Large intestine (tissue), 3 donors: ENCODE measurements at regions not wholly inside any gene's neighbourhood (a gene's known extent, or its start where the extent isn't known, plus 50 kb on each side); places are given as distances from the start of the nearest gene placed in this dataset.

ENCODE experiments used
- DNase-seq, 2 donors: peaks; one replicate each; pipeline versions ENCODE4 v3.0.0 to v3.0.0-alpha.2; 2013
- H3K27ac ChIP-seq: one replicate; pipeline ENCODE4 v1.5.1; 2013; ENCODE audit warnings: low read length
- H3K27me3 ChIP-seq: 2 replicates; pipeline ENCODE4 v1.6.1; 2013; ENCODE audit warnings: low read length; ENCODE audit not compliant: control insufficient read depth, insufficient read depth
- H3K36me3 ChIP-seq: 2 replicates; pipeline ENCODE4 v1.6.1; 2013; ENCODE audit warnings: low read length; ENCODE audit not compliant: control insufficient read depth, insufficient read depth
- H3K4me1 ChIP-seq: one replicate; pipeline ENCODE4 v1.6.1; 2013; ENCODE audit warnings: low read length; ENCODE audit not compliant: control insufficient read depth, insufficient read depth
- H3K4me3 ChIP-seq: one replicate; pipeline ENCODE4 v1.5.1; 2013; ENCODE audit warnings: low read length
- H3K9me3 ChIP-seq: one replicate; pipeline ENCODE4 v1.6.1; 2013; ENCODE audit warnings: mild to moderate bottlenecking, low read depth, low read length, moderate library complexity; ENCODE audit not compliant: control insufficient read depth
- WGBS: methylation state at CpG from one replicate; pipeline ENCODE4 v1.1.5; 2013; ENCODE audit warnings: low lambda C conversion rate; ENCODE audit not compliant: insufficient coverage; 5-methylcytosine and 5-hydroxymethylcytosine counted together

DNA sequence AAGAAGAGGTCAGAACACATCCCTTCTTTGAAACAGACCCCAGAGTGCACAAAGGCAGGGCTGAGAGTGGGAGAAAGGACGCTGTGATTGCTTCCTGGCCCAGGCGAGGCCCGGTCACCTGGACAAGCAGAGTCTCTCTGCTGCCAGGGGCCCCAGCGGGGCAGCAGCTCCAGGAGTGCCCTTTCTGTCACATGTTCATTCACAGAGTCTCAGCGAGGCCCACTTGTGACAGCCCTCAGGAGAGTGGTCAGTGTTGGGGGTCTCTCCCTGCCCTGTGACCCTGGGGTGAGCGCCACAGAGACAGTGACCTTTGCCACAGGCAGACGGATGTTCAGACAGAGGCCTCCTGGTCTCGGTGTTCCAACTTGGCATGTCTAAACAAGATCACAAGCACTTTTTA lies 130.2 kb upstream of the IRX4 start:
- Histone ChIP-seq H3K9me3 (no peaks in the 10 kb centered on the region), H3K36me3 (no peaks in the 10 kb centered on the region), H3K4me1 (no peaks in the 10 kb centered on the region), H3K27ac (no peak overlapping the region), H3K4me3 (no peak overlapping the region), H3K27me3 (peaks cover 6% of the 10 kb centered on the region)
- no CpG with 5 or more reads among the region's 8 CpGs for WGBS
- no peak for DNase-seq

DNA sequence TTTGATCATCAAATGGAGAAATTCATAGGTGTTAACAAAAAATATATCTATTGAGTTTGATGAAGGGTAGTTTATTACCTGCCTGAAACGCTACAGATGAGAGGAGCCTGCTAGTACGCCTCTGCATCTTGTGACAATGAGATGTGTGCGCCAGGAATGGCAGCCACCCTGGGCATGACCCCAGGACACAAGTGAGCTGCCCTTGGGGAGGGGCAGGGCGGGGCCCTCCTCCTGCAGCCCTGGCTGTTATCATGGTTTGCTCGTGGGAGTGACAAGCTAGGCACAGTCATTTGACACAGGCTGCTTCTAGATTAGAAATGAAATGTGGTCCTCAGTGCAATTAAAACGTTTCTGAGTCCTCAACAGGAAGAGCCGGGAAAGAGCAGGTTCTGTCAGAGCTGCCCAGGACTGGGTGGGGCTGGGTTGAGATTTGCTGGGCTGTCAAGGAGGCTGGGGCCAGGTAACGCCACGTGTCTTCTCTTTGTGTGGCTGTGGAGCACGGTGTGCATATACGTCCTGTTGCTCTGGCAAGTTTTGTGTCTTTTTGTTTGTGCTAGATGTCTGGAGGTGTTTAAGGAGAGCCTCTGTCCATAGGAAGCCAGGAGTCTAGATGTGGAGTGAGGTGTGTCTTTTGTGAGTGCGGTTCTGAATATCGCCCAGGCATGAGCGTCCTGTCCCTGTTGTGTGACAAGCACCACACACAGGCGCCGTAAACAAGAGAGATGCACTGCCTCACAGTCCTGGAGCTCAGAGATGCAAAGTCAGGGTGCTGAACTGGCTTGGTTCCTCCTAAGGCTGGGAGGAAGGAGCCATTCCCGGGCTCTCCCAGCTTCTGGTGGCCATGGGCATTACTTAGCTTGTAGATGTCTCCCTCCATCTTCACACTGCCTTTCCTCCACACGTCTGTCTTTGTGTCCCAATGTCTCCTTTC lies 129.0 kb upstream of the IRX4 start:
- no peak for DNase-seq
- Histone ChIP-seq H3K27ac (no peak overlapping the region), H3K4me1 (no peaks in the 10 kb centered on the region), H3K9me3 (no peaks in the 10 kb centered on the region), H3K36me3 (no peaks in the 10 kb centered on the region), H3K27me3 (peaks cover 6% of the 10 kb centered on the region), H3K4me3 (no peak overlapping the region)
- WGBS: no CpG with 5 or more reads among the region's 18 CpGs

DNA sequence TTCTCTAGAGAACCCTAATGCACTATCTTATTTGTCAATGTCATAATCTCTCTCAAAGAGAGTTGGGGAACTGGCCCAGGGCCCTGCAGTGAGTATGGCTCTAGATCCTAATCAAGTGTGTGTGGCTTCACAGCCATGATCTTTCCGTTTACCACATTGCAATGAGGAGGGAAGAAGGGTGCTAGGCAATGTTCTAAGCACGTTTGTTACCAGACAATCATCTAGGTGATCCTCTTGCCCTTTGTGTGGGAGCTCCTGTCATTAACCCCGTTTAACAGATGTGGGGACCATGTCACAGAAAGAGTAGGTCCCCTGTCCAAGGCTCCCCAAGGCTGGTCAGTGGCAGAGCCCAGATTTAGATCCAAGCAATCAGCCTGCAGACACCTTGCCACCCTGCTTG lies 128.2 kb upstream of the IRX4 start:
- H3K4me3 ChIP-seq: no peak overlapping the region
- H3K4me1 ChIP-seq: no peaks in the 10 kb centered on the region
- H3K9me3 ChIP-seq: no peaks in the 10 kb centered on the region
- H3K27ac ChIP-seq: no peak overlapping the region
- peaks cover 6% of the 10 kb centered on the region for H3K27me3 ChIP-seq
- DNase-seq: no peak
- no peaks in the 10 kb centered on the region for H3K36me3 ChIP-seq
- no CpG with 5 or more reads among the region's 3 CpGs for WGBS

DNA sequence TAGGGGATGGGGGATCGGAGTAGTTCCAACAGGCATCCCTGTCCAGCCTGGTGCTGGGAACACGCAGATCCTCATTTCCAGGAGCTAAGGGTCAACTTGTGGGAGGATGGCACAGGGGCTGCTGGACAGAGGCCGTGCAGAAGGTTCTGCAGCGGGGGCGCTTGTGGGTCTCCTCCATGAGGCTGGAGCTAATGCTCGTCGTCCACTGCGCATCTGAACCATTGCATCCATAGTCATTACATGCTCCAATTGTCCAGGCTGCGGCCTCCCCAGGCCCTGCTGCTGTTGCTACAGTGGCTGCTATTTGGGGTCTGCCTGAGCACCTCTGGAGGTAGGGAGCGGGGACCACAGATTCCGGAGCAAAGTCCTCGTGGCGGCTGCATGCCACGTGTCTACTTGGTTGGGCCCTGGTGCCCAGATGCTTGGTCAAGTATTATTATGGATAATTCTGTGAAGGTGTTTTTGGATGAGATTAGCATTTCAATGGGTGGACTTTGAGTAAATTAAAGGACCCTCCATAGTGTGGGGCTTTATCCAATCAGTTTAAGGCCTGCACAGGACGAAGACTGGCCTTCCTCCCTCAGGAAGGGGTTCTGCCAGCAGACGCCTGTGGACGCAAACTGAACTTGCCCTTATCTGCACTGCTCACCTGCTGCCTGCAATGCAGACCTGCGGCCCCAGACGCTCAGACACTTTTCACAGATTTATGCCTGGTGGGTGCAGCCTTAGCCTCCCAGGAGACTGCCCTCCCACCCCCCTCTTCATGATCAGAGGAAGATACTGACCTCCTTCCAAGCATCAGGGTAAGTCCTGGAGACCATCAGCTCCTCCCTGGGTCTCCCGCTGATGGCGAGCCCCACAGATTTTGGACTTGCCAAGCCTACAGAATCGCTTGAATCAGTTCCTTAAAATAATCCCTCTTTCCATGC lies 127.5 kb upstream of the IRX4 start:
- Histone ChIP-seq H3K4me3 (no peak overlapping the region), H3K36me3 (no peaks in the 10 kb centered on the region), H3K9me3 (no peaks in the 10 kb centered on the region), H3K4me1 (no peaks in the 10 kb centered on the region), H3K27ac (no peak overlapping the region), H3K27me3 (peaks cover 9% of the 10 kb centered on the region)
- no peak for DNase-seq
- WGBS: no CpG with 5 or more reads among the region's 22 CpGs

DNA sequence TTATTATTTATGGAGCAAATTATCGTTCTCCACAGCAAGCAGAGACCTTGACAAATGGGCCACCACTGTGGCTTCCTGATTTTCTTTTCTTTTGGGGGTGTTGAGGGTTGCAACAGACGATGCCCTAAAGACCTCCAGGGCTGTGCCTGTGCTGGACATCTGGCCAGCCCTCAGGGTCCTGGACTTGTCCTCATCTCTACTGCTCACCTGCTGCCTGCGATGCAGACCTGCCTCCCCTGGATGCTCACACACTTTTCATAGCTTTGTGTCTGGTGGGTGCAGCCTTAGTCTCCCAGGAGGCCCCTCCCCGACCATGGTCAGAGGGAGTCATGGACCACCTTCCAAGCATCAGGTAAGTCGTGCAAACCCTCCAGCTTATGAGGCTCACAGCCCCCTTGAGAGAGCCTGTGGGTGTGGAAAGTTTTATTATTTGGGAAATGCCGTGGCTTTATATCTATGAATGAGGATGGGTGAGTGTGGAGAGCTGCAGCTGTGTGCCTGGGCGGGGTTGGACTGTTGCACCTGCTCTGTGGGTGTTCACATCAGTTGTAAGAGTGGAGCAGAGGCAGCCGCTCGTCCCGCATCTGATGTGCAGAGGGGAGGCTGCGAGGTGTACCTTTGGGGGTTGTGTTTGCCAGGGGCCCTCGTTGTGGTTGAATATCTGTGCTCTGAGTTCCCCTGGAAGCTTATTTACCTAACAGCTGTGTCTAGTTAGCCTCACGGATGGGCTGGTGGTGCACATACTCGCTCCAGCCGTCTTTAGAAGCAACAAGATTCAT lies 126.3 kb upstream of the IRX4 start:
- peaks cover 9% of the 10 kb centered on the region for H3K27me3 ChIP-seq
- no CpG with 5 or more reads among the region's 15 CpGs for WGBS

DNA sequence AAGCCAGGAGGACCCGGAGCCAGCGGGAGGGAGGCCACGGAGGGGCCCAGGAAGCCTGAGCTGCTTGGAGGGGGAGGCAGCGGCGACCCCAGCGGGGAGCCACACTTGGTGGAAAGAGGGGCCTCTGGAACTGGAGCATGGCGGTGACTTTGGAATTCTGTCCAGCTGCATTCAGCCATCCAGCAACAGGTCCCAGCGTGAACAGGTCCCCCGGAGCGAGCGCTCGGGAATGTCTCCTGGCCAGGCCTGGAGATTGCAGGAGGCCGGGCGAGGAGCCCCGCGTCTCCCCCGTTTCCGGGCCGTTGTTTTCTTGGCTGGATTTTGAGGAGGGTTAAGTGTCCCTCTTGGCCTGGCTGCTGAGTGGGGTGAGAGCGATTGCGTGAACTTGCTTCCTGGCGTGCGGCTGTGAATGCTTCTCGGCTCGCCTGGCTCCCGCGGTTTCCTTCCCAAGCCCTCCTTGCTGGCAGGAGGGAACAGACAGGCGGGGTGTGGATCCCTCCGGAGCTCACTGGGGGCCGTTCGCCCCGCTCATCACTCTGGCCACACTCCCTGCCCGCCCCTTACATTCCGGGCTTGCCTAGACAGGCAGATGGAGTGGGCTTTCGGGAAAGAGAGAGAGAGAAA lies 125.3 kb upstream of the IRX4 start:
- no peaks in the 10 kb centered on the region for H3K4me1 ChIP-seq
- no peak overlapping the region for H3K27ac ChIP-seq
- no CpG with 5 or more reads among the region's 35 CpGs for WGBS
- H3K36me3 ChIP-seq: no peaks in the 10 kb centered on the region
- H3K9me3 ChIP-seq: no peaks in the 10 kb centered on the region
- DNase-seq: no peak
- peaks cover 9% of the 10 kb centered on the region for H3K27me3 ChIP-seq
- H3K4me3 ChIP-seq: no peak overlapping the region

More for the DNA sequence above, 126.3 kb upstream of the IRX4 start:
- no peaks in the 10 kb centered on the region for H3K36me3 ChIP-seq
- H3K4me1 ChIP-seq: no peaks in the 10 kb centered on the region
- H3K9me3 ChIP-seq: no peaks in the 10 kb centered on the region
- H3K4me3 ChIP-seq: no peak overlapping the region
- DNase-seq: no peak
- H3K27ac ChIP-seq: no peak overlapping the region

DNA sequence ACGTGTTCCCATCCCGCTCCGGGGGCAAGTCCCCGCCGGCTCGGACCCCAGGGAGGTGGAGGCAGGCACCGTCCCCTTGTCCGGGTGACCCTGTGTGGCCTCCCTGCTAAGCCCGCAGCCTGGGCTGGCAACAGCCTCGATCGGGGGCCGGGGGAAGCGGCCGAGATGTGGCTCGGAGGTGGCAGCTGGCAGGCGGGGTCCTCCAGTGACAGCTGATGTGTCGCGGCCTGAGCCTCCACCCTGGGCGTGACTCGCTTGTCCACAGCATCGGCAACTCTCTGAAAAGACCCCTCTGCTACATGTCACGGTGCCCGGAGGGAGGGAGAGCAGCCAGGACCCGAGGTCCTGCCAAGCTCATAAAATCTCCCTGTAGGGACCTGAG lies 124.8 kb upstream of the IRX4 start:
- DNase-seq: no peak
- no peak overlapping the region for H3K27ac ChIP-seq
- WGBS: no CpG with 5 or more reads among the region's 24 CpGs

DNA sequence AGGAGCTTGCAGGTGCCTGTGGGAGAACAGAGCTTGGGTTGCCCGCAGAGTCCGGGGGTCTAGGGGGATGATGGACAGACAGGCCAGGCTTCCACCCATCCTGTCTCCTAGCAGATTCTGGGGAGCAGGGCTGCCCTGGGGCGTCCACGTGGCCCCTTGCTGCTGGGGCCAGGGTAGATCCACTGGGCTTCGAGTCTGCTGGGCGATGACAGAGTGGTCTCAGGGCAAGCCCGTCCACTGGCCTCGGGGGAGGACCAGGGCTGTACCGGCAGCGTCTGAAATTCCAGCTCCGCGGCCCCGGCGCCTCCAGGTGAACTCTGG lies 124.2 kb upstream of the IRX4 start:
- Histone ChIP-seq H3K27ac (no peak overlapping the region), H3K4me1 (no peaks in the 10 kb centered on the region), H3K36me3 (no peaks in the 10 kb centered on the region), H3K9me3 (no peaks in the 10 kb centered on the region), H3K27me3 (peaks cover 14% of the 10 kb centered on the region), H3K4me3 (no peak overlapping the region)
- DNase-seq: no peak
- no CpG with 5 or more reads among the region's 14 CpGs for WGBS

More for the DNA sequence above, 124.8 kb upstream of the IRX4 start:
- Histone ChIP-seq H3K36me3 (no peaks in the 10 kb centered on the region), H3K27me3 (peaks cover 9% of the 10 kb centered on the region), H3K4me1 (no peaks in the 10 kb centered on the region), H3K4me3 (no peak overlapping the region), H3K9me3 (no peaks in the 10 kb centered on the region)

DNA sequence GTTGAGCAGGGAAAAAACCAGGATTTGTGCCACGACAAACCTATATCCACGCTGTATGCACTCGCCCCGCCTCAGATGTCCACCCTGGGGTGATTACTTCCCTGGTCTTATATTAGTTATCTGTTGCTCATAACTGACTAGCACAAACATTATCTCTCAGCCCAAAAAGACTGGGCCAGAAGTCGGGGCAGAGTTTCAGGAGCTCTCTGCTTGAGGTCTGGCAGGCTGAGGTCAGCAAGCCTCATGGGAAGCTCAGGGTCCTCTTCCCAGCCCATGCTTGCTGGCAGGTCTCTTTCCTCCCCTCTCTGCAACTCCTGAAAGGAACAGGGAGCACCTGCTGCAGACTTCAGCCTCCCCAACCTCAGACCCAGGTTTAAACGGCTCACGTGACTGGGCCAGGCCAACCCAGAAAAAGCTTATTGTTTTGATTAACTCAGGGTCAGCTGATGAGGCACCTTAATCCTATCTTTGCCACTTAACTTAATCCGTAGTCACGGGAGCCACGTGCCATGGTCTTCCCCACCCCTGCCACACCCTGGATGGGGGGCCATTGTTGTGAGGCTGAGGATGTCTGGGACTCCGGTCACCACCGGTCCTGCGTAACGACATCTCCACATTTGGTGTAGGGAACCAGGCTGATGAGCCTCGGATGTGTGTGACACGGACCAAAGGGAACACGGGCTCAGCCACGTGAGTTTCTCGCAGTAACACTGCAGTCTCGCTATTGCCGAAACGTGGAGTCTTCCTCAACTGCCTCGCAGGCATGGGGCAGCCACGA lies 123.7 kb upstream of the IRX4 start:
- no peaks in the 10 kb centered on the region for H3K4me1 ChIP-seq
- no peaks in the 10 kb centered on the region for H3K9me3 ChIP-seq
- DNase-seq: no peak
- peaks cover 14% of the 10 kb centered on the region for H3K27me3 ChIP-seq
- H3K27ac ChIP-seq: no peak overlapping the region
- WGBS: no CpG with 5 or more reads among the region's 24 CpGs
- no peak overlapping the region for H3K4me3 ChIP-seq
- H3K36me3 ChIP-seq: no peaks in the 10 kb centered on the region
